H1 (cell line): ENCODE measurements at regions not wholly inside any gene's neighbourhood (a gene's known extent, or its start where the extent isn't known, plus 50 kb on each side); places are given as distances from the start of the nearest gene placed in this dataset.

Experiments used
- CTCF ChIA-PET: fragments of 300-600 bp; sonication (Branson Sonifier 250); formaldehyde crosslinking; loops from one replicate; lab custom pipeline; 2021; ENCODE audit not compliant: partially characterized antibody; lab: Charles Lee
- POLR2A ChIA-PET: fragments of 300-600 bp; sonication (Branson Sonifier 250); formaldehyde crosslinking; loops from one replicate; lab custom pipeline; 2021; ENCODE audit warnings: inconsistent platforms; ENCODE audit not compliant: partially characterized antibody; lab: Charles Lee
- DNase-seq, 2 experiments: peaks; one replicate each; pipeline versions ENCODE4 v3.0.0 to v3.0.0-alpha.2; 2010 to 2022; ENCODE audit warnings: low spot score in 2 of 2, low read depth in 1 of 2, mixed read lengths in 1 of 2
- FAIRE-seq: peaks from 2 replicates; lab custom pipeline; 2011; peaks lifted over from hg19 to GRCh38; lab: Jason Lieb, UNC
- H2AFZ ChIP-seq: 2 replicates; pipeline ENCODE4 v1.8.1; 2012; ENCODE audit warnings: low read length, inconsistent platforms
- H2AK5ac ChIP-seq: 2 replicates; pipeline ENCODE4 v1.6.1; 2013; ENCODE audit warnings: low read depth, low read length
- H2BK120ac ChIP-seq: replicated peaks from 2 replicates; pipeline ENCODE3; 2013; ENCODE audit warnings: low read depth, low read length, inconsistent platforms
- H2BK12ac ChIP-seq: 2 replicates; pipeline ENCODE4 v1.6.1; 2013; ENCODE audit warnings: low read depth, low read length
- H2BK15ac ChIP-seq: 2 replicates; pipeline ENCODE4 v1.6.1; 2013; ENCODE audit warnings: low read length
- H2BK20ac ChIP-seq: 2 replicates; pipeline ENCODE4 v1.6.1; 2013; ENCODE audit warnings: low read length
- H2BK5ac ChIP-seq: 2 replicates; pipeline ENCODE4 v1.6.1; 2013; ENCODE audit warnings: low read depth, low read length
- H3K14ac ChIP-seq: 2 replicates; pipeline ENCODE4 v1.6.1; 2013; ENCODE audit warnings: inconsistent platforms; ENCODE audit not compliant: insufficient read length
- H3K18ac ChIP-seq: 2 replicates; pipeline ENCODE4 v1.6.1; 2013; ENCODE audit warnings: low read length; ENCODE audit errors: extremely low read depth
- H3K23ac ChIP-seq: 2 replicates; pipeline ENCODE4 v1.6.1; 2013; ENCODE audit warnings: inconsistent platforms; ENCODE audit not compliant: insufficient read length
- H3K23me2 ChIP-seq: 2 replicates; pipeline ENCODE4 v1.6.1; 2013; ENCODE audit warnings: low read depth, low read length
- H3K27ac ChIP-seq: 2 replicates; pipeline ENCODE4 v1.6.1; 2011; ENCODE audit warnings: low read depth, low read length, inconsistent platforms
- H3K27me3 ChIP-seq, 4 experiments: replicated peaks in 1 of 4; 1 replicate in 1 of 4; 2 replicates in 3 of 4; pipeline versions ENCODE4 v1.6.1 to v1.8.1; 2011 to 2013; ENCODE audit warnings: low read length in 3 of 4, mild to moderate bottlenecking in 3 of 4, inconsistent platforms in 2 of 4, mixed read lengths in 2 of 4, moderate library complexity in 1 of 4; ENCODE audit not compliant: control insufficient read depth in 3 of 4, insufficient read depth in 3 of 4; ENCODE audit errors: extremely low read depth in 1 of 4
- H3K36me3 ChIP-seq, 4 experiments: 2 replicates each; pipeline versions ENCODE4 v1.6.1 to v1.8.1; 2011 to 2013; ENCODE audit warnings: mild to moderate bottlenecking in 4 of 4, low read length in 3 of 4, moderate library complexity in 2 of 4, control low read depth in 1 of 4, inconsistent platforms in 1 of 4; ENCODE audit not compliant: insufficient read depth in 4 of 4, control insufficient read depth in 2 of 4
- H3K4ac ChIP-seq: replicated peaks from 2 replicates; pipeline ENCODE3; 2013; ENCODE audit warnings: low read length, low read depth, mixed read lengths, inconsistent platforms; ENCODE audit not compliant: insufficient read length
- H3K4me1 ChIP-seq, 4 experiments: replicated peaks in 1 of 4; 1 replicate in 1 of 4; 2 replicates in 3 of 4; pipeline versions ENCODE4 v1.6.1 to v1.8.1; 2011 to 2013; ENCODE audit warnings: low read length in 3 of 4, inconsistent platforms in 2 of 4, mixed read lengths in 1 of 4; ENCODE audit not compliant: insufficient read depth in 4 of 4, control insufficient read depth in 3 of 4
- H3K4me2 ChIP-seq, 2 experiments: 2 replicates each; pipeline versions ENCODE4 v1.6.1 to v1.8.1; 2011 to 2013; ENCODE audit warnings: low read depth in 2 of 2, low read length in 2 of 2, control low read depth in 1 of 2, inconsistent platforms in 1 of 2, mild to moderate bottlenecking in 1 of 2; ENCODE audit not compliant: insufficient read depth in 1 of 2
- H3K4me3 ChIP-seq, 4 experiments: fragments of 200-600, 300-600 bp in 1 of 4; sonication (generic), shearing (Covaris generic), sonication (Bioruptor Twin) in 1 of 4; 2 replicates each; pipeline versions ENCODE4 v1.5.1 to v1.8.1; 2011 to 2016; ENCODE audit warnings: low read length in 4 of 4, low read depth in 3 of 4, control low read depth in 2 of 4, inconsistent platforms in 2 of 4, mild to moderate bottlenecking in 2 of 4, mixed read lengths in 1 of 4, moderate library complexity in 1 of 4; ENCODE audit not compliant: insufficient read depth in 2 of 4; ENCODE audit errors: extremely low read depth in 1 of 4
- H3K56ac ChIP-seq: replicated peaks from 2 replicates; pipeline ENCODE3; 2013; ENCODE audit warnings: low read depth, mild to moderate bottlenecking, mixed read lengths, low read length, inconsistent platforms; ENCODE audit not compliant: insufficient read length
- H3K79me1 ChIP-seq: 2 replicates; pipeline ENCODE4 v1.6.1; 2013; ENCODE audit warnings: low read depth, low read length, control low read depth
- H3K79me2 ChIP-seq, 2 experiments: 2 replicates each; pipeline versions ENCODE4 v1.6.1 to v1.8.1; 2012 to 2013; ENCODE audit warnings: low read length in 2 of 2, mild to moderate bottlenecking in 2 of 2, inconsistent platforms in 1 of 2; ENCODE audit not compliant: insufficient read depth in 2 of 2, control insufficient read depth in 1 of 2
- H3K9ac ChIP-seq, 4 experiments: replicated peaks in 1 of 4; 1 replicate in 1 of 4; 2 replicates in 3 of 4; pipeline versions ENCODE4 v1.6.1 to v1.8.1; 2011 to 2013; ENCODE audit warnings: low read depth in 3 of 4, low read length in 3 of 4, control low read depth in 2 of 4, mild to moderate bottlenecking in 2 of 4, moderate library complexity in 2 of 4, inconsistent platforms in 1 of 4; ENCODE audit errors: extremely low read depth in 1 of 4
- H3K9me3 ChIP-seq, 2 experiments: 2 replicates each; pipeline versions ENCODE4 v1.6.1 to v1.8.1; 2012 to 2013; ENCODE audit warnings: mild to moderate bottlenecking in 2 of 2, moderate library complexity in 2 of 2, control low read depth in 1 of 2, inconsistent platforms in 1 of 2, low read depth in 1 of 2, low read length in 1 of 2, mixed read lengths in 1 of 2; ENCODE audit not compliant: insufficient read depth in 2 of 2
- H4K20me1 ChIP-seq, 2 experiments: replicated peaks in 1 of 2; 2 replicates each; pipeline versions ENCODE3 to v1.8.1; 2011 to 2013; ENCODE audit warnings: inconsistent platforms in 2 of 2, low read length in 2 of 2, mild to moderate bottlenecking in 1 of 2; ENCODE audit not compliant: insufficient read depth in 2 of 2, control insufficient read depth in 1 of 2
- H4K5ac ChIP-seq: 2 replicates; pipeline ENCODE4 v1.6.1; 2013; ENCODE audit warnings: low read length, low read depth, mixed read lengths, inconsistent platforms; ENCODE audit not compliant: insufficient read length
- H4K8ac ChIP-seq: 2 replicates; pipeline ENCODE4 v1.8.0; 2013; ENCODE audit warnings: mild to moderate bottlenecking, moderate library complexity, low read length, inconsistent platforms; ENCODE audit not compliant: insufficient read depth; ENCODE audit errors: extremely low read depth
- H4K91ac ChIP-seq: replicated peaks from 2 replicates; pipeline ENCODE3; 2013; ENCODE audit warnings: low read length, mixed read lengths, inconsistent platforms; ENCODE audit not compliant: insufficient read length
- BCL11A ChIP-seq, 2 experiments: IDR thresholded peaks; one replicate each; pipeline ENCODE4 v1.6.1; 2011; ENCODE audit warnings: low read depth in 2 of 2, low read length in 2 of 2, mild to moderate bottlenecking in 2 of 2
- EGR1 ChIP-seq: IDR thresholded peaks from 2 replicates; pipeline ENCODE4 v1.6.1; 2011; ENCODE audit warnings: low read depth, low read length, borderline replicate concordance
- FOSL1 ChIP-seq: IDR thresholded peaks from 2 replicates; pipeline ENCODE4 v1.6.1; 2011; ENCODE audit warnings: mild to moderate bottlenecking, low read depth, low read length, moderate library complexity; ENCODE audit not compliant: insufficient read depth
- KDM1A ChIP-seq: fragments of 200-600, 300-600 bp; sonication (generic); IDR thresholded peaks from 2 replicates; pipeline ENCODE4 v1.7.1; 2016; ENCODE audit warnings: mild to moderate bottlenecking, low read length, borderline replicate concordance
- KDM4A ChIP-seq: IDR thresholded peaks from one replicate; pipeline ENCODE4 v1.7.1; 2012; ENCODE audit warnings: low read depth, mild to moderate bottlenecking, moderate library complexity, low read length, inconsistent platforms; ENCODE audit not compliant: severe bottlenecking
- SP2 ChIP-seq: IDR thresholded peaks from 2 replicates; pipeline ENCODE4 v1.6.1; 2012; ENCODE audit warnings: mild to moderate bottlenecking, low read length, inconsistent platforms
- SP4 ChIP-seq: IDR thresholded peaks from 2 replicates; pipeline ENCODE4 v1.6.1; 2012; ENCODE audit warnings: low read length, inconsistent platforms
- TBP ChIP-seq: IDR thresholded peaks from 2 replicates; pipeline ENCODE4 v1.6.1; 2011; ENCODE audit warnings: low read depth, low read length, improper control_type of control experiment
- YY1 ChIP-seq: IDR thresholded peaks from 2 replicates; pipeline ENCODE4 v1.6.1; 2011; ENCODE audit warnings: low read depth, mild to moderate bottlenecking, low read length
- ZNF274 ChIP-seq: IDR thresholded peaks from 2 replicates; pipeline ENCODE4 v1.7.0; 2012; ENCODE audit warnings: low read length, borderline replicate concordance; ENCODE audit errors: extremely low read depth
- WGBS, 2 experiments: shearing (Covaris generic) in 1 of 2; methylation state at CpG; one replicate each; pipeline versions ENCODE4 v1.1.6 to v1.1.7; 2013 to 2015; ENCODE audit warnings: low lambda C conversion rate in 2 of 2, mixed read lengths in 2 of 2, inconsistent platforms in 1 of 2, low coverage in 1 of 2, missing lambda C conversion rate in 1 of 2; ENCODE audit not compliant: insufficient replicate concordance in 2 of 2, insufficient coverage in 1 of 2, insufficient read length in 1 of 2; ENCODE audit errors: extremely low coverage in 1 of 2, missing lambda C conversion rate in 1 of 2; 5-methylcytosine and 5-hydroxymethylcytosine counted together
- TF ChIP-seq, protein P1 (sequence below): IDR thresholded peaks from 2 replicates; pipeline ENCODE4 v1.6.1; 2012; ENCODE audit warnings: inconsistent platforms

DNA sequence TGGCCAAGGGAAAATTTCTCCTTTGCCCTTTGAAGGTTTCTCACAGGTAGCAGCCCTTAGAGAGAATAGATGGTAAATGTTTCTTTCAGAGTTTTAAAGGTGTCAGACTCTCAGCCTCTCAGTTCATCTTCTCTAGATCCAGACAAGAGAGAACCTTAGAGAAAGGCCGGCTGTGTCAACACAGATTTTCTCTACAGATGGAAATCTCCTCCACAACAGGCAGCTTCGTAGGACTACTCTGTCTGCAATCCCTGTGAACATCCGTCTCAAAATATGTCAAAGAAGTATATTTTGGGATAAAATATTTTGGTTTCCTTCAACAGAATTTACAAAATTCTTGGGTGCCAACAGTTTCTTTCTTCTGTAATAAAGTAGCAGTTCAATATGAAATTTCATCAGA is 282.1 kb upstream of the POU1F1 start:
- H3K9me3 ChIP-seq: no peaks in the 10 kb centered on the region
- H3K79me2 ChIP-seq: no peaks in the 10 kb centered on the region
- H4K8ac ChIP-seq: no peak overlapping the region
- WGBS, 2 experiments: 86% methylated on average over 3 of the region's 3 CpGs; no CpG with 5 or more reads in 1 of the 2 experiments
- no peaks in the 10 kb centered on the region for H3K27me3 ChIP-seq
- no peaks in the 10 kb centered on the region for H3K36me3 ChIP-seq
- H2BK120ac ChIP-seq: no peak overlapping the region
- no peak for DNase-seq
- CTCF ChIA-PET: no interaction called here
- no peak overlapping the region for H3K18ac ChIP-seq
- no peak overlapping the region for H3K4me3 ChIP-seq
- H3K79me1 ChIP-seq: no peaks in the 10 kb centered on the region
- TF ChIP-seq, protein P1, sequence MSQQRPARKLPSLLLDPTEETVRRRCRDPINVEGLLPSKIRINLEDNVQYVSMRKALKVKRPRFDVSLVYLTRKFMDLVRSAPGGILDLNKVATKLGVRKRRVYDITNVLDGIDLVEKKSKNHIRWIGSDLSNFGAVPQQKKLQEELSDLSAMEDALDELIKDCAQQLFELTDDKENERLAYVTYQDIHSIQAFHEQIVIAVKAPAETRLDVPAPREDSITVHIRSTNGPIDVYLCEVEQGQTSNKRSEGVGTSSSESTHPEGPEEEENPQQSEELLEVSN: no peak
- TF ChIP-seq TBP: no peak
- TF ChIP-seq ZNF274: no peak
- TF ChIP-seq YY1: no peak
- no peak for TF ChIP-seq BCL11A (IDR thresholded peaks at IDR 0.05; ENCODE audit: low read depth in 2 of 2, low read length in 2 of 2)
- TF ChIP-seq FOSL1: no peak
- TF ChIP-seq EGR1: no peak
- no peak for TF ChIP-seq KDM4A
- no peak for TF ChIP-seq SP4
- no peak for TF ChIP-seq KDM1A
- TF ChIP-seq SP2: no peak
- TF ChIP-seq, all 59 proteins: peak for 0
- Histone ChIP-seq H2BK20ac (no peak overlapping the region), H3K4ac (no peak overlapping the region), H3K9ac (no peak overlapping the region), H2BK5ac (no peak overlapping the region), H2AK5ac (no peak overlapping the region), H2AFZ (no peak overlapping the region), H4K20me1 (no peaks in the 10 kb centered on the region), H2BK12ac (no peak overlapping the region), H3K23me2 (no peaks in the 10 kb centered on the region), H2BK15ac (no peak overlapping the region), H3K4me1 (no peaks in the 10 kb centered on the region), H3K56ac (no peak overlapping the region), H4K91ac (no peak overlapping the region), H3K27ac (no peak overlapping the region), H3K4me2 (no peak overlapping the region), H3K14ac (no peak overlapping the region), H4K5ac (no peak overlapping the region), H3K23ac (no peak overlapping the region)
- POLR2A ChIA-PET: no interaction called here
- no peak for FAIRE-seq
